Kidney epithelial cell (primary cell): ENCODE measurements at regions not wholly inside any gene's neighbourhood (a gene's known extent, or its start where the extent isn't known, plus 50 kb on each side); places are given as distances from the start of the nearest gene placed in this dataset.

Experiments used
- DNase-seq: peaks from one replicate; pipeline ENCODE4 v3.0.0-alpha.2; 2010; ENCODE audit warnings: low read depth
- H3K27me3 ChIP-seq: 2 replicates; pipeline ENCODE4 v1.6.0; 2011; ENCODE audit warnings: low read length; ENCODE audit not compliant: control insufficient read depth, insufficient read depth
- H3K36me3 ChIP-seq: 2 replicates; pipeline ENCODE4 v1.5.1; 2011; ENCODE audit warnings: low read length; ENCODE audit not compliant: control insufficient read depth, insufficient read depth
- H3K4me3 ChIP-seq: 2 replicates; pipeline ENCODE4 v1.5.1; 2011; ENCODE audit warnings: low read depth, mild to moderate bottlenecking, control low read depth, low read length
- TF ChIP-seq, protein P1 (sequence below): IDR thresholded peaks from 2 replicates; pipeline ENCODE4 v1.5.1; 2011; ENCODE audit warnings: mild to moderate bottlenecking, moderate library complexity, low read length, control low read depth, inconsistent platforms; ENCODE audit not compliant: insufficient read depth, poor library complexity, severe bottlenecking

DNA sequence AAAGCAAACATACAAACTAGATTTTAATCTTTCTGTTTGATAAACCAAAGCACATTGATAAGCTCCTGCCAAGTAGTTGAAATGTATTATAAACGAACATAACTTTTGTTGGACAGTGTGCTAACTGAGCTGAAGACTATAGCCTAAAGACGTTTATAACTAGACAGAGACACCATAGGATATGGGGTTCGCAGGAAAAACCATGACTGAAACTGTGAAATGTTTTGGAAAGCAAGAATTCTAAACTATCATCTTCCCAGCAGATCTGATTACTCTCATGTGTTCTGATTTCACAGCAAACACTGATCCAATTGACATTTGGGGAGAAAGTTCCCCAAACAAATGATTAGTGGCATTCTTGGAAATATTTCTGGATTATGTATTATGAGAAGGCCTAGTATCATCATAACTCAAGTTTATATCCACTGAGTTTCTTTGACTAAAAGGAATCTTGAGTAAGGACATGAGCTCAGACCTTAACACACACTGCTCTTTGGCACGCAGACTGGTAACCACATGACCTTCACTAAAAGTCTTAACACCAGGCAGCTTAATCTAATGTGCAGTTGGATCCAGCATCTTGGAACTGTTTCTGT lies 375.2 kb downstream of the ZNF608 start:
- no peak for DNase-seq
- Histone ChIP-seq H3K27me3 (no peaks in the 10 kb centered on the region), H3K4me3 (no peak overlapping the region), H3K36me3 (no peaks in the 10 kb centered on the region)
- TF ChIP-seq, protein P1, sequence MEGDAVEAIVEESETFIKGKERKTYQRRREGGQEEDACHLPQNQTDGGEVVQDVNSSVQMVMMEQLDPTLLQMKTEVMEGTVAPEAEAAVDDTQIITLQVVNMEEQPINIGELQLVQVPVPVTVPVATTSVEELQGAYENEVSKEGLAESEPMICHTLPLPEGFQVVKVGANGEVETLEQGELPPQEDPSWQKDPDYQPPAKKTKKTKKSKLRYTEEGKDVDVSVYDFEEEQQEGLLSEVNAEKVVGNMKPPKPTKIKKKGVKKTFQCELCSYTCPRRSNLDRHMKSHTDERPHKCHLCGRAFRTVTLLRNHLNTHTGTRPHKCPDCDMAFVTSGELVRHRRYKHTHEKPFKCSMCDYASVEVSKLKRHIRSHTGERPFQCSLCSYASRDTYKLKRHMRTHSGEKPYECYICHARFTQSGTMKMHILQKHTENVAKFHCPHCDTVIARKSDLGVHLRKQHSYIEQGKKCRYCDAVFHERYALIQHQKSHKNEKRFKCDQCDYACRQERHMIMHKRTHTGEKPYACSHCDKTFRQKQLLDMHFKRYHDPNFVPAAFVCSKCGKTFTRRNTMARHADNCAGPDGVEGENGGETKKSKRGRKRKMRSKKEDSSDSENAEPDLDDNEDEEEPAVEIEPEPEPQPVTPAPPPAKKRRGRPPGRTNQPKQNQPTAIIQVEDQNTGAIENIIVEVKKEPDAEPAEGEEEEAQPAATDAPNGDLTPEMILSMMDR: no peak

DNA sequence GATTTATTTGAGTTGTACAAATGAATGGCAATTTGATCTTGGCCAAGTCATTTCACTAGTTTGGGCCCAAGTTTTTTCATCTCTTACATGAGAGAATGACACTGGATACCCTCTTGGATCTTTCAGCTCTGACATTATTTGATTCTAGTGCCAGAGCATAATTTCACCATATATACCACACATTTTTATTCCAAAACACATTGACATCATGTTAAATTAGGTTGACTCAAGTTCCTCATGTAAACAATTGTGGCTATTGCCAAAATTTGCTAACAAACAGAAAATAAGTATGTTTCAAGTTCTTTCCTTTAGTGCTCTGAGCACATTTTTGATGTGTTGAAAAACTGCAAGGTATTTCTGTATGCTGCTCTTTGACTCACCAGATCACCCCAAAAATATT lies 375.8 kb downstream of the ZNF608 start:
- H3K4me3 ChIP-seq: no peak overlapping the region
- H3K27me3 ChIP-seq: no peaks in the 10 kb centered on the region
- no peaks in the 10 kb centered on the region for H3K36me3 ChIP-seq
- DNase-seq: no peak
- TF ChIP-seq, protein P1: no peak

DNA sequence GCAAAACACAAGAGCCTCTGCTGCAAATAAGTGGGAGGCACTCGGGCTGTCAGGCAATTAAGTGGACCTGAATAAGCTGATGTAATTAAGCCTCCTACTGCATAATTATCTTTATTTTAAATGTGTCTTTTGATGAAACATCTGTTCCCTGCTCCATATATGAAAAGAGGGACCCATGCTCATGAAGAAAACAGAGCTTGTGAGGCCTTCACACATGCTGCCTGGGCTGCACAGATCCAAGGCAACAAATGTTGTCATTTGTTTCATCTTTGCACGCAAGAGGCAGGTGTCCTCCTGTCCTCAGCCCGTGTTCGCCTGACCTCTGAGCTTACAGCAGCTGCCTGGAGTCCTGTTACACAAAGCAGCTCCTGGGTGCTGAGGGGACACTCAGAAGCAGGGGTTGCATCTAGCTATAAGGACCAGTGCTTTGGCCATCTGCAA lies 381.1 kb downstream of the ZNF608 start:
- Histone ChIP-seq H3K36me3 (no peaks in the 10 kb centered on the region), H3K27me3 (no peaks in the 10 kb centered on the region), H3K4me3 (no peak overlapping the region)
- TF ChIP-seq, protein P1: no peak
- DNase-seq: no peak

DNA sequence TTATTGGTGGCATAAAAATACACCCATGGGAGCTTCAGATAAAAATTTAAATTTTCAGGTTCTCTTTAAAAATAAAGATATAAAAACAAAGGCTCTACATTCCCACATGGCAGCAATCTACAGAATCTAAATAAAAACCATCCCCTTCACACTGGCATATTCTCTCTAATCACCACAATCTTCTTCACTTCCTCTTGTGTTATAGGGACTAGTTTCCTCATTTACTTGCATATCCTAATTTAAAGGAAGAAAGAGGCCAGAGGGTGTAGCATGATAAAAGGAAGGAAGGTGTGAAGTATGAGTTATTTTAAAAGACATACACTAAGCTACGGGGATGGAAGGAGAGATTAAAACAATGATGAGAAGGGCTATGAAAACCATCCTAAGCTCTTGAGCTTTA lies 390.5 kb downstream of the ZNF608 start:
- Histone ChIP-seq H3K27me3 (no peaks in the 10 kb centered on the region), H3K4me3 (no peak overlapping the region), H3K36me3 (no peaks in the 10 kb centered on the region)
- TF ChIP-seq, protein P1: no peak
- DNase-seq: no peak

DNA sequence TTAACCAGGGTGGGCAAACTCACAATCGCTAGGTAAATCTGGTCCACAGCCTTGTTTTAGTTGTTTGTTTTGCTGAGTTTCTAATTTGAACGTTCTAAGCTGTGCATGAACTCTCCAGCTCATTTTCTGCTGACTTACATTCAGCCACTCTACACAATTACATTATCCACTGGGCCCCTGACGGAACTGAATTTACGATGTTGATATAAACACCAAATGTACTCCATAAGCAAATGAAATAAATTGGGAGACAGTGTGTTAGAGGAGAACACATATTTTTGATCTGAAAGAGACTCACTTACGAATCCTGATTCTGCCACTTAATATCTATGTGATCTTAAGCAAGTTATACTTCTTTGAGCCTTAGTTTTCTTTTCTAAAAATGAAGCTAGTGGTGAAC lies 393.4 kb downstream of the ZNF608 start:
- no peak for DNase-seq
- Histone ChIP-seq H3K4me3 (no peak overlapping the region), H3K27me3 (no peaks in the 10 kb centered on the region), H3K36me3 (no peaks in the 10 kb centered on the region)
- TF ChIP-seq, protein P1: no peak

DNA sequence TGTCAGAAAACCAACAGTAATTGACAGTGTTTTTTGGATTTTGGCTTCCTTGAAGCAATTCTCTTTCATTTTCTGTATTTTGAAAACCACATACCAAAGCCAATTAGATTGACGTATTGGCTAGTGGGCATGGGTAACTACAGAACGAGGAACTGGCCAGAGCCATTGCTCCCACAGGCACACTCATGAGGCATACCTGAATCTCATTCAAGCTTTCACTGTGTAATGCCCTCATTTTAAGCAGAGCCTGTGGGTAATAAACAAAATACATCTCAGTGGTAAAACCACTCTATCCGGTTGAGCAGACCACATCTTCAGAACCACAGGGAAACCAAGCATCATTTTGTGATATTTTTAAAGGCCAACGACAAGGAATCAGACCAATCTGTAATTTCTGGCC lies 394.1 kb downstream of the ZNF608 start:
- no peak overlapping the region for H3K4me3 ChIP-seq
- no peak for DNase-seq
- TF ChIP-seq, protein P1: no peak

More for the DNA sequence above, 394.1 kb downstream of the ZNF608 start:
- Histone ChIP-seq H3K36me3 (no peaks in the 10 kb centered on the region), H3K27me3 (no peaks in the 10 kb centered on the region)
